SK-N-SH (cell line): ENCODE measurements at regions not wholly inside any gene's neighbourhood (a gene's known extent, or its start where the extent isn't known, plus 50 kb on each side); places are given as distances from the start of the nearest gene placed in this dataset.

Experiments
- CTCF ChIA-PET: fragments of 300-600, 350-600 bp; formaldehyde crosslinking; extraction: SDS; loops from one replicate; lab custom pipeline; 2021; lab: Yijun Ruan, JAX
- POLR2A ChIA-PET: fragments of 350-600 bp; sonication (Branson Sonifier 250); formaldehyde crosslinking; extraction: SDS; loops from one replicate; lab custom pipeline; 2020; ENCODE audit warnings: antibody characterized with exemption, inconsistent platforms; lab: Yijun Ruan, JAX
- DNase-seq: peaks from one replicate; pipeline ENCODE4 v3.0.0; 2012
- H2AFZ ChIP-seq: fragments of 200-600 bp; sonication (generic); 2 replicates; pipeline ENCODE4 v1.8.1; 2016; ENCODE audit warnings: antibody characterized with exemption, mild to moderate bottlenecking, low read depth
- H3F3A ChIP-seq: fragments of 200-600 bp; sonication (generic); replicated peaks from 2 replicates; pipeline ENCODE3; 2016; ENCODE audit warnings: antibody characterized with exemption, mild to moderate bottlenecking; ENCODE audit not compliant: insufficient read depth
- H3K27ac ChIP-seq, 2 experiments: fragments of 200-500 bp in 1 of 2; fragments of 200-600 bp in 1 of 2; sonication (Bioruptor generic) in 1 of 2; sonication (generic), shearing (Covaris generic) in 1 of 2; 2 replicates each; pipeline versions ENCODE4 v1.5.1 to v1.6.1; 2014 to 2016; ENCODE audit warnings: low read depth in 2 of 2, inconsistent platforms in 1 of 2, low read length in 1 of 2, mild to moderate bottlenecking in 1 of 2, mixed read lengths in 1 of 2
- H3K27me3 ChIP-seq: fragments of 200-600 bp; sonication (generic), shearing (Covaris generic); 2 replicates; pipeline ENCODE4 v1.6.1; 2016; ENCODE audit warnings: mixed run types; ENCODE audit not compliant: insufficient read depth
- H3K36me3 ChIP-seq, 2 experiments: fragments of 200-500 bp in 1 of 2; fragments of 200-600 bp in 1 of 2; sonication (Bioruptor generic) in 1 of 2; sonication (generic) in 1 of 2; replicated peaks in 1 of 2; 2 replicates each; pipeline versions ENCODE3 to v1.5.1; 2014 to 2016; ENCODE audit warnings: low read length in 1 of 2, mild to moderate bottlenecking in 1 of 2; ENCODE audit not compliant: insufficient read depth in 2 of 2, control insufficient read depth in 1 of 2
- H3K4me1 ChIP-seq, 2 experiments: fragments of 200-500 bp in 1 of 2; fragments of 200-600 bp in 1 of 2; sonication (Bioruptor generic) in 1 of 2; sonication (generic), shearing (Covaris generic) in 1 of 2; 2 replicates each; pipeline versions ENCODE4 v1.5.1 to v1.6.1; 2014 to 2016; ENCODE audit warnings: low read depth in 1 of 2, low read length in 1 of 2, mixed run types in 1 of 2; ENCODE audit not compliant: insufficient read depth in 2 of 2, control insufficient read depth in 1 of 2
- H3K4me2 ChIP-seq: fragments of 200-600 bp; sonication (generic), shearing (Covaris generic); 2 replicates; pipeline ENCODE4 v1.6.1; 2017; ENCODE audit warnings: mixed run types
- H3K4me3 ChIP-seq, 2 experiments: fragments of 200-500 bp in 1 of 2; fragments of 200-600 bp in 1 of 2; sonication (Bioruptor generic) in 1 of 2; sonication (generic), shearing (Covaris generic) in 1 of 2; 2 replicates each; pipeline versions ENCODE4 v1.5.1 to v1.8.1; 2014 to 2016; ENCODE audit warnings: low read depth in 2 of 2, inconsistent platforms in 1 of 2, low read length in 1 of 2, mild to moderate bottlenecking in 1 of 2, mixed read lengths in 1 of 2, moderate library complexity in 1 of 2
- H3K79me2 ChIP-seq: fragments of 200-600 bp; sonication (generic); 2 replicates; pipeline ENCODE4 v1.8.1; 2017; ENCODE audit warnings: mild to moderate bottlenecking; ENCODE audit not compliant: insufficient read depth
- H3K9ac ChIP-seq: fragments of 200-600 bp; sonication (generic); 2 replicates; pipeline ENCODE4 v1.6.1; 2017; ENCODE audit warnings: mixed run types
- H3K9me2 ChIP-seq: fragments of 200-600 bp; sonication (generic); 2 replicates; pipeline ENCODE4 v1.6.1; 2017; ENCODE audit warnings: mixed run types
- H3K9me3 ChIP-seq: fragments of 200-600 bp; sonication (generic); 2 replicates; pipeline ENCODE4 v1.6.1; 2017; ENCODE audit warnings: mixed run types, mild to moderate bottlenecking, moderate library complexity
- H4K20me1 ChIP-seq: fragments of 200-600 bp; sonication (generic); 2 replicates; pipeline ENCODE4 v1.6.1; 2017; ENCODE audit warnings: mild to moderate bottlenecking, mixed run types; ENCODE audit not compliant: insufficient read depth
- ELF1 ChIP-seq: IDR thresholded peaks from 2 replicates; pipeline ENCODE4 v1.4.0; 2012
- EP300 ChIP-seq, 2 experiments: IDR thresholded peaks; 2 replicates each; pipeline versions ENCODE4 v1.4.0 to v1.6.1; 2012; ENCODE audit warnings: borderline replicate concordance in 1 of 2, low read depth in 1 of 2, low read length in 1 of 2
- EZH2phosphoT487 ChIP-seq: fragments of 200-600 bp; sonication (generic); IDR thresholded peaks from 2 replicates; pipeline ENCODE4 v1.6.1; 2017; ENCODE audit warnings: low read depth, mixed run types, mild to moderate bottlenecking, antibody characterized with exemption, moderate library complexity, borderline replicate concordance
- FOXM1 ChIP-seq: IDR thresholded peaks from 2 replicates; pipeline ENCODE4 v1.4.0; 2012; ENCODE audit warnings: low read depth, mild to moderate bottlenecking
- JUND ChIP-seq: IDR thresholded peaks from 2 replicates; pipeline ENCODE4 v1.4.0; 2012
- MEF2A ChIP-seq: IDR thresholded peaks from 2 replicates; pipeline ENCODE4 v1.4.0; 2012; ENCODE audit warnings: low read depth, borderline replicate concordance
- MXI1 ChIP-seq: IDR thresholded peaks from 2 replicates; pipeline ENCODE4 v1.6.1; 2012; ENCODE audit warnings: mild to moderate bottlenecking, low read depth, low read length, improper control_type of control experiment
- NRF1 ChIP-seq: IDR thresholded peaks from 2 replicates; pipeline ENCODE4 v1.6.1; 2012; ENCODE audit warnings: low read depth, mild to moderate bottlenecking, low read length
- POLR2AphosphoS5 ChIP-seq: IDR thresholded peaks from 2 replicates; pipeline ENCODE4 v1.6.1; 2012; ENCODE audit warnings: low read depth, low read length
- SIN3A ChIP-seq: IDR thresholded peaks from 2 replicates; pipeline ENCODE4 v1.6.1; 2012; ENCODE audit warnings: low read depth, mild to moderate bottlenecking, low read length, moderate library complexity, borderline replicate concordance
- TCF12 ChIP-seq: IDR thresholded peaks from 2 replicates; pipeline ENCODE4 v1.4.0; 2012
- YY1 ChIP-seq: IDR thresholded peaks from 2 replicates; pipeline ENCODE4 v1.4.0; 2012; ENCODE audit warnings: low read depth, mild to moderate bottlenecking
- WGBS: methylation state at CpG from one replicate; pipeline ENCODE4 v1.1.6; 2017; ENCODE audit warnings: low lambda C conversion rate; 5-methylcytosine and 5-hydroxymethylcytosine counted together
- TF ChIP-seq, protein P1 (sequence below): fragments of 200-600 bp; sonication (generic); IDR thresholded peaks from 2 replicates; pipeline ENCODE4 v1.6.1; 2017; ENCODE audit warnings: antibody characterized with exemption, mild to moderate bottlenecking, moderate library complexity
- TF ChIP-seq, protein P2 (sequence below): IDR thresholded peaks from 2 replicates; pipeline ENCODE4 v1.4.0; 2012; ENCODE audit warnings: low read depth
- TF ChIP-seq, protein P3 (sequence below): fragments of 150-350 bp; IDR thresholded peaks from 2 replicates; pipeline ENCODE4 v1.6.1; 2017; ENCODE audit warnings: antibody characterized with exemption, low read length, low read depth, borderline replicate concordance
- TF ChIP-seq, protein P4 (sequence below): IDR thresholded peaks from 2 replicates; pipeline ENCODE4; 2012

DNA sequence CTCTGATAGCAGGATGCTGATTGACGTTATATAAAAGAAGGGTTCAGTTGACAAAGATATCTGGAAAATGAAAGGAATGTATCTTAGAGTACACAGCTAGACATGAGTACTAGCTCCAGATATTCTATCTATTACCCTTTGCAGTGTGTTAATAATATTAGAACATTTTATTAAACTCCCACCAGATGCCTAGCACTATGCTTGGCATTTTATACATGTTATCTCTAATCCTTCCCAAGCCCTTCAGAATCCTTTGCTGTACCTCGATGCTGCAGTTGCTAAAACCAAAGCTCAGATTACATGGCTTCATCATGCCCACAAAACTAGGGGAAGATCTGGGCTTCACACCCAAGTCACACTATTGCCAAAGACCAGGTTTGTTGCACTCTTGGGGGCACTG is 350.1 kb upstream of the AZI2 start:
- H3F3A ChIP-seq = no peaks in the 10 kb centered on the region
- ChIA-PET CTCF (interaction anchor here (0.9 kb wide), 1 partner anchor 31 kb away, joined by 3 read pairs; no protein-coding TSS in a partner anchor), POLR2A (no interaction called here)
- no peak overlapping the region for H3K4me2 ChIP-seq
- H3K4me3 ChIP-seq = no peak overlapping the region
- H3K79me2 ChIP-seq = no peaks in the 10 kb centered on the region
- WGBS = 43% methylated on average over 2 of the region's 2 CpGs
- H3K9me3 ChIP-seq = no peaks in the 10 kb centered on the region
- no peak overlapping the region for H3K9ac ChIP-seq
- no peaks in the 10 kb centered on the region for H3K4me1 ChIP-seq
- TF ChIP-seq, protein P1, sequence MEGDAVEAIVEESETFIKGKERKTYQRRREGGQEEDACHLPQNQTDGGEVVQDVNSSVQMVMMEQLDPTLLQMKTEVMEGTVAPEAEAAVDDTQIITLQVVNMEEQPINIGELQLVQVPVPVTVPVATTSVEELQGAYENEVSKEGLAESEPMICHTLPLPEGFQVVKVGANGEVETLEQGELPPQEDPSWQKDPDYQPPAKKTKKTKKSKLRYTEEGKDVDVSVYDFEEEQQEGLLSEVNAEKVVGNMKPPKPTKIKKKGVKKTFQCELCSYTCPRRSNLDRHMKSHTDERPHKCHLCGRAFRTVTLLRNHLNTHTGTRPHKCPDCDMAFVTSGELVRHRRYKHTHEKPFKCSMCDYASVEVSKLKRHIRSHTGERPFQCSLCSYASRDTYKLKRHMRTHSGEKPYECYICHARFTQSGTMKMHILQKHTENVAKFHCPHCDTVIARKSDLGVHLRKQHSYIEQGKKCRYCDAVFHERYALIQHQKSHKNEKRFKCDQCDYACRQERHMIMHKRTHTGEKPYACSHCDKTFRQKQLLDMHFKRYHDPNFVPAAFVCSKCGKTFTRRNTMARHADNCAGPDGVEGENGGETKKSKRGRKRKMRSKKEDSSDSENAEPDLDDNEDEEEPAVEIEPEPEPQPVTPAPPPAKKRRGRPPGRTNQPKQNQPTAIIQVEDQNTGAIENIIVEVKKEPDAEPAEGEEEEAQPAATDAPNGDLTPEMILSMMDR = no peak
- no peak for TF ChIP-seq MXI1
- TF ChIP-seq, protein P2, sequence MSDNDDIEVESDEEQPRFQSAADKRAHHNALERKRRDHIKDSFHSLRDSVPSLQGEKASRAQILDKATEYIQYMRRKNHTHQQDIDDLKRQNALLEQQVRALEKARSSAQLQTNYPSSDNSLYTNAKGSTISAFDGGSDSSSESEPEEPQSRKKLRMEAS = no peak
- TF ChIP-seq, protein P3, sequence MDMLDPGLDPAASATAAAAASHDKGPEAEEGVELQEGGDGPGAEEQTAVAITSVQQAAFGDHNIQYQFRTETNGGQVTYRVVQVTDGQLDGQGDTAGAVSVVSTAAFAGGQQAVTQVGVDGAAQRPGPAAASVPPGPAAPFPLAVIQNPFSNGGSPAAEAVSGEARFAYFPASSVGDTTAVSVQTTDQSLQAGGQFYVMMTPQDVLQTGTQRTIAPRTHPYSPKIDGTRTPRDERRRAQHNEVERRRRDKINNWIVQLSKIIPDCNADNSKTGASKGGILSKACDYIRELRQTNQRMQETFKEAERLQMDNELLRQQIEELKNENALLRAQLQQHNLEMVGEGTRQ = no peak
- no peak for TF ChIP-seq NRF1
- no peak for TF ChIP-seq ELF1
- no peak for TF ChIP-seq MEF2A
- TF ChIP-seq YY1 = no peak
- TF ChIP-seq SIN3A = no peak
- no peak for TF ChIP-seq FOXM1
- no peak for TF ChIP-seq TCF12
- no peak for TF ChIP-seq POLR2AphosphoS5
- TF ChIP-seq, protein P4, sequence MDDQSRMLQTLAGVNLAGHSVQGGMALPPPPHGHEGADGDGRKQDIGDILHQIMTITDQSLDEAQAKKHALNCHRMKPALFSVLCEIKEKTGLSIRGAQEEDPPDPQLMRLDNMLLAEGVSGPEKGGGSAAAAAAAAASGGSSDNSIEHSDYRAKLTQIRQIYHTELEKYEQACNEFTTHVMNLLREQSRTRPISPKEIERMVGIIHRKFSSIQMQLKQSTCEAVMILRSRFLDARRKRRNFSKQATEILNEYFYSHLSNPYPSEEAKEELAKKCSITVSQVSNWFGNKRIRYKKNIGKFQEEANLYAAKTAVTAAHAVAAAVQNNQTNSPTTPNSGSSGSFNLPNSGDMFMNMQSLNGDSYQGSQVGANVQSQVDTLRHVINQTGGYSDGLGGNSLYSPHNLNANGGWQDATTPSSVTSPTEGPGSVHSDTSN = no peak
- no peak for TF ChIP-seq EZH2phosphoT487
- no peak for TF ChIP-seq EP300 (IDR thresholded peaks at IDR 0.05; ENCODE audit: borderline replicate concordance in 1 of 2, low read depth in 1 of 2, low read length in 1 of 2)
- TF ChIP-seq JUND = no peak
- no peak for DNase-seq
- no peaks in the 10 kb centered on the region for H3K9me2 ChIP-seq
- H2AFZ ChIP-seq = no peak overlapping the region
- H3K27me3 ChIP-seq = no peaks in the 10 kb centered on the region
- H3K27ac ChIP-seq = no peak overlapping the region
- no peaks in the 10 kb centered on the region for H3K36me3 ChIP-seq
- no peaks in the 10 kb centered on the region for H4K20me1 ChIP-seq
